H9 (cell line): ENCODE measurements at regions not wholly inside any gene's neighbourhood (a gene's known extent, or its start where the extent isn't known, plus 50 kb on each side); places are given as distances from the start of the nearest gene placed in this dataset.

ENCODE experiments used
- DNase-seq: peaks from one replicate; pipeline ENCODE4 v3.0.0-alpha.2; 2017
- H2AFZ ChIP-seq: one replicate; pipeline ENCODE4 v1.6.1; 2013; ENCODE audit warnings: mild to moderate bottlenecking, low read length, control low read depth, moderate library complexity
- H2AK5ac ChIP-seq: 2 replicates; pipeline ENCODE4 v1.6.1; 2013; ENCODE audit warnings: low read length, control low read depth, mixed read lengths; ENCODE audit not compliant: insufficient read length
- H2BK120ac ChIP-seq: one replicate; pipeline ENCODE4 v1.6.1; 2013; ENCODE audit warnings: low read depth, mild to moderate bottlenecking, low read length, control low read depth, inconsistent platforms; ENCODE audit not compliant: poor library complexity, severe bottlenecking
- H2BK12ac ChIP-seq: 2 replicates; pipeline ENCODE4 v1.6.1; 2013; ENCODE audit warnings: low read length, control low read depth, mixed read lengths, low read depth; ENCODE audit not compliant: insufficient read length
- H2BK15ac ChIP-seq: 2 replicates; pipeline ENCODE4 v1.6.1; 2013; ENCODE audit warnings: low read depth, low read length, control low read depth
- H2BK20ac ChIP-seq: one replicate; pipeline ENCODE4 v1.6.1; 2013; ENCODE audit warnings: low read depth, mild to moderate bottlenecking, low read length, control low read depth, inconsistent platforms; ENCODE audit not compliant: poor library complexity, severe bottlenecking
- H2BK5ac ChIP-seq: 2 replicates; pipeline ENCODE4 v1.6.1; 2013; ENCODE audit warnings: low read length, control low read depth, mixed read lengths; ENCODE audit not compliant: insufficient read length
- H3K14ac ChIP-seq: 2 replicates; pipeline ENCODE4 v1.6.1; 2013; ENCODE audit warnings: low read length, control low read depth; ENCODE audit not compliant: insufficient read depth
- H3K18ac ChIP-seq: 2 replicates; pipeline ENCODE4 v1.6.1; 2013; ENCODE audit warnings: low read depth, mild to moderate bottlenecking, mixed read lengths, low read length, control low read depth; ENCODE audit not compliant: insufficient read length
- H3K23ac ChIP-seq: 2 replicates; pipeline ENCODE4 v1.6.1; 2013; ENCODE audit warnings: low read length, control low read depth, mixed read lengths, low read depth; ENCODE audit not compliant: insufficient read length
- H3K23me2 ChIP-seq: 2 replicates; pipeline ENCODE4 v1.6.1; 2013; ENCODE audit warnings: low read depth, mild to moderate bottlenecking, mixed read lengths, low read length, control low read depth; ENCODE audit not compliant: insufficient read length, poor library complexity, severe bottlenecking
- H3K27ac ChIP-seq: 2 replicates; pipeline ENCODE4 v1.5.1; 2013; ENCODE audit warnings: low read length, control low read depth, mixed read lengths, low read depth; ENCODE audit not compliant: insufficient read length
- H3K27me3 ChIP-seq: 2 replicates; pipeline ENCODE4 v1.6.1; 2013; ENCODE audit warnings: low read length, control low read depth, inconsistent platforms; ENCODE audit not compliant: insufficient read depth
- H3K4ac ChIP-seq: 2 replicates; pipeline ENCODE4 v1.6.1; 2013; ENCODE audit warnings: low read depth, mild to moderate bottlenecking, control low read depth, inconsistent platforms, low read length, moderate library complexity
- H3K4me1 ChIP-seq: 2 replicates; pipeline ENCODE4 v1.6.1; 2013; ENCODE audit warnings: low read length, control low read depth, inconsistent platforms; ENCODE audit not compliant: insufficient read depth
- H3K4me2 ChIP-seq: 2 replicates; pipeline ENCODE4 v1.6.1; 2013; ENCODE audit warnings: low read length, control low read depth, mixed read lengths; ENCODE audit not compliant: insufficient read length, insufficient read depth
- H3K56ac ChIP-seq: 2 replicates; pipeline ENCODE4 v1.6.1; 2013; ENCODE audit warnings: low read depth, mild to moderate bottlenecking, mixed read lengths, low read length, control low read depth; ENCODE audit not compliant: insufficient read length
- H3K79me1 ChIP-seq: 2 replicates; pipeline ENCODE4 v1.6.1; 2013; ENCODE audit warnings: low read depth, mild to moderate bottlenecking, moderate library complexity, low read length, control low read depth, inconsistent platforms; ENCODE audit not compliant: insufficient read depth, poor library complexity, severe bottlenecking
- H3K79me2 ChIP-seq: 2 replicates; pipeline ENCODE4 v1.6.1; 2013; ENCODE audit warnings: low read length, control low read depth, inconsistent platforms; ENCODE audit not compliant: insufficient read depth
- H3K9ac ChIP-seq: 2 replicates; pipeline ENCODE4 v1.6.1; 2013; ENCODE audit warnings: low read length, control low read depth, mixed read lengths; ENCODE audit not compliant: insufficient read length; ENCODE audit errors: extremely low read depth
- H3K9me3 ChIP-seq: one replicate; pipeline ENCODE4 v1.6.1; 2013; ENCODE audit warnings: low read depth, low read length, inconsistent platforms; ENCODE audit not compliant: control insufficient read depth
- H3T11ph ChIP-seq: one replicate; pipeline ENCODE4 v1.6.1; 2013; ENCODE audit warnings: mild to moderate bottlenecking, low read length, control low read depth, inconsistent platforms
- H4K20me1 ChIP-seq: one replicate; pipeline ENCODE4 v1.6.1; 2013; ENCODE audit not compliant: control insufficient read depth, insufficient read length, insufficient read depth
- H4K5ac ChIP-seq: 2 replicates; pipeline ENCODE4 v1.6.1; 2013; ENCODE audit warnings: low read depth, mild to moderate bottlenecking, mixed read lengths, low read length, control low read depth; ENCODE audit not compliant: insufficient read length
- H4K8ac ChIP-seq: replicated peaks from 2 replicates; pipeline ENCODE4 v1.6.1; 2013; ENCODE audit warnings: low read length, control low read depth, mixed read lengths, low read depth; ENCODE audit not compliant: insufficient read length
- H4K91ac ChIP-seq: 2 replicates; pipeline ENCODE4 v1.6.1; 2013; ENCODE audit warnings: low read depth, mild to moderate bottlenecking, moderate library complexity, mixed read lengths, low read length, control low read depth; ENCODE audit not compliant: insufficient read length
- H3K27ac Mint-ChIP-seq, 3 experiments: 2 replicates in 2 of 3; 3 replicates in 1 of 3; pipeline ENCODE4 v1.8.0; 2020 to 2021; ENCODE audit warnings: mixed read lengths in 3 of 3, mild to moderate bottlenecking in 1 of 3, moderate library complexity in 1 of 3
- H3K27me3 Mint-ChIP-seq: 2 replicates; pipeline ENCODE4 v1.8.0; 2021; ENCODE audit warnings: low read depth, mild to moderate bottlenecking, moderate library complexity, mixed read lengths
- H3K36me3 Mint-ChIP-seq, 3 experiments: 2 replicates in 2 of 3; 3 replicates in 1 of 3; pipeline ENCODE4 v1.8.0; 2020 to 2021; ENCODE audit warnings: low read depth in 3 of 3, mixed read lengths in 3 of 3; ENCODE audit not compliant: insufficient read depth in 1 of 3
- H3K4me1 Mint-ChIP-seq, 2 experiments: 2 replicates each; pipeline ENCODE4 v1.8.0; 2020; ENCODE audit warnings: mixed read lengths in 2 of 2
- H3K4me3 Mint-ChIP-seq, 2 experiments: 2 replicates in 1 of 2; 3 replicates in 1 of 2; pipeline ENCODE4 v1.8.0; 2020 to 2021; ENCODE audit warnings: mild to moderate bottlenecking in 2 of 2, mixed read lengths in 2 of 2, moderate library complexity in 1 of 2
- H3K9me3 Mint-ChIP-seq, 2 experiments: 2 replicates in 1 of 2; 3 replicates in 1 of 2; pipeline ENCODE4 v1.8.0; 2020; ENCODE audit warnings: mild to moderate bottlenecking in 2 of 2, mixed read lengths in 2 of 2, moderate library complexity in 1 of 2
- WGBS: extraction: QIAGEN DNeasy Blood & Tissue Kit; methylation state at CpG from one replicate; pipeline ENCODE4 v1.1.7; 2013; ENCODE audit warnings: missing lambda C conversion rate, low lambda C conversion rate, mixed read lengths; ENCODE audit not compliant: insufficient read length; ENCODE audit errors: extremely low coverage; 5-methylcytosine and 5-hydroxymethylcytosine counted together
- TF ChIP-seq, protein P1 (sequence below): fragments of 200-600 bp; sonication (generic); conservative IDR thresholded peaks from 3 replicates; pipeline ENCODE4 v1.8.0; 2021; ENCODE audit warnings: antibody characterized with exemption, mild to moderate bottlenecking

DNA sequence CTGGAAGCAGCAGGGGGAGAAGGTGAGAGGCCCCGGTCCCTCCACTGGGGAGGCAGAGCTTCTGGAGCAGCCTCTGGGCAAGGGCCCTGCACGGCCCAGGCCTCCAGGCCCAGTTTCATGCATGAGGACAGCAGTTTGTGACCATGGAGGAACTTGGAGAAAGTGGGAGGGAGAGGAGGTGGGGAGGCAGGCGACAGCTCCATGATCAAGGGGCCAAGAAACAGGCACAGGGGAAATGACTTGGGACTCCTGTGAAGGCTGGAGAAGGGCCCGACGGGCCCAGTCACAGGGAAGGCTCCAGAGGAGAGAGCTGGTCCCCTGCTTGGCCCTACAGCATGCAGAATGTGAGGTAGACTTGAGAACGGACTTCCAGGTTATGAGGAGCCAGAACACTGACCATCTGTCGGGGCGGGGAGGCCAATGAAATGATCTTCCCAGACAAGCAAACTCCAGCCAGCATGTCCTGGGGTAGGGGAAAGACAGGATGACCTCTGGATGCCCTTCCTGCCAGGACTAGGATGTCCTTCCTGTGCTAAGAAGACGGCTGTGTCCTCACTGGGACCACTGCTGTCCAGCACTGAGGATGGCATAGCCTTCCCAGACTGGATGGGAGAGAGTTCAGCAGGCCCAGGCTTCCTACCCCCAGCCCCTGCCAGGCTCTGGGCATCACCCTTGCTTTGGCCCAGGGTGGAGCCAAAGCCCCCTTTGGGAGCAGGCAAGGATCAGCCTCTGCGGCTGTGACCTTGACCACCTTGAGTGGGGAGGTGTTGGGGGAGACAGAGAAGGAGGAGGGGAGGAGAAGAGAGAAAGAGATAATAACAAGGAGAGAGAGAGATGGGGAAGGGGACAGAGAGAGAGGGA, 548.2 kb downstream of the PTPRU start:
- Mint-ChIP-seq H3K9me3 (no peaks in the 10 kb centered on the region; a peak in 1 of 5 replicates), H3K4me1 (no peaks in the 10 kb centered on the region), H3K27ac (no peak overlapping the region), H3K36me3 (no peaks in the 10 kb centered on the region), H3K4me3 (no peak overlapping the region), H3K27me3 (peaks cover 1% of the 10 kb centered on the region)
- no CpG with 5 or more reads among the region's 10 CpGs for WGBS
- no peak overlapping the region for H4K8ac ChIP-seq
- no peak overlapping the region for H2BK20ac ChIP-seq
- H3K27me3 ChIP-seq = no peaks in the 10 kb centered on the region
- H2AFZ ChIP-seq = no peak overlapping the region
- no peak overlapping the region for H3K56ac ChIP-seq
- H3K27ac ChIP-seq = no peak overlapping the region
- H3K9me3 ChIP-seq = no peaks in the 10 kb centered on the region
- H2BK15ac ChIP-seq = no peak overlapping the region
- no peak overlapping the region for H3K4ac ChIP-seq
- H3K23me2 ChIP-seq = no peaks in the 10 kb centered on the region
- no peak overlapping the region for H3K14ac ChIP-seq
- no peak overlapping the region for H3K18ac ChIP-seq
- no peak overlapping the region for H2AK5ac ChIP-seq
- H2BK12ac ChIP-seq = no peak overlapping the region
- no peak for DNase-seq
- H4K91ac ChIP-seq = no peak overlapping the region
- no peaks in the 10 kb centered on the region for H3K4me1 ChIP-seq
- no peak overlapping the region for H2BK5ac ChIP-seq
- no peaks in the 10 kb centered on the region for H3K79me2 ChIP-seq
- H4K20me1 ChIP-seq = no peaks in the 10 kb centered on the region
- no peak overlapping the region for H3K4me2 ChIP-seq
- no peaks in the 10 kb centered on the region for H3K79me1 ChIP-seq
- no peak overlapping the region for H3K9ac ChIP-seq
- no peak overlapping the region for H4K5ac ChIP-seq
- no peak overlapping the region for H3K23ac ChIP-seq
- TF ChIP-seq, protein P1, sequence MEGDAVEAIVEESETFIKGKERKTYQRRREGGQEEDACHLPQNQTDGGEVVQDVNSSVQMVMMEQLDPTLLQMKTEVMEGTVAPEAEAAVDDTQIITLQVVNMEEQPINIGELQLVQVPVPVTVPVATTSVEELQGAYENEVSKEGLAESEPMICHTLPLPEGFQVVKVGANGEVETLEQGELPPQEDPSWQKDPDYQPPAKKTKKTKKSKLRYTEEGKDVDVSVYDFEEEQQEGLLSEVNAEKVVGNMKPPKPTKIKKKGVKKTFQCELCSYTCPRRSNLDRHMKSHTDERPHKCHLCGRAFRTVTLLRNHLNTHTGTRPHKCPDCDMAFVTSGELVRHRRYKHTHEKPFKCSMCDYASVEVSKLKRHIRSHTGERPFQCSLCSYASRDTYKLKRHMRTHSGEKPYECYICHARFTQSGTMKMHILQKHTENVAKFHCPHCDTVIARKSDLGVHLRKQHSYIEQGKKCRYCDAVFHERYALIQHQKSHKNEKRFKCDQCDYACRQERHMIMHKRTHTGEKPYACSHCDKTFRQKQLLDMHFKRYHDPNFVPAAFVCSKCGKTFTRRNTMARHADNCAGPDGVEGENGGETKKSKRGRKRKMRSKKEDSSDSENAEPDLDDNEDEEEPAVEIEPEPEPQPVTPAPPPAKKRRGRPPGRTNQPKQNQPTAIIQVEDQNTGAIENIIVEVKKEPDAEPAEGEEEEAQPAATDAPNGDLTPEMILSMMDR = no peak
- H2BK120ac ChIP-seq = no peak overlapping the region
- no peak overlapping the region for H3T11ph ChIP-seq
